H1 (cell line): ENCODE measurements at regions not wholly inside any gene's neighbourhood (a gene's known extent, or its start where the extent isn't known, plus 50 kb on each side); places are given as distances from the start of the nearest gene placed in this dataset.

ENCODE experiments used
- CTCF ChIA-PET: fragments of 300-600 bp; sonication (Branson Sonifier 250); formaldehyde crosslinking; loops from one replicate; lab custom pipeline; 2021; ENCODE audit not compliant: partially characterized antibody; lab: Charles Lee
- POLR2A ChIA-PET: fragments of 300-600 bp; sonication (Branson Sonifier 250); formaldehyde crosslinking; loops from one replicate; lab custom pipeline; 2021; ENCODE audit warnings: inconsistent platforms; ENCODE audit not compliant: partially characterized antibody; lab: Charles Lee
- DNase-seq, 2 experiments: peaks; one replicate each; pipeline versions ENCODE4 v3.0.0 to v3.0.0-alpha.2; 2010 to 2022; ENCODE audit warnings: low spot score in 2 of 2, low read depth in 1 of 2, mixed read lengths in 1 of 2
- FAIRE-seq: peaks from 2 replicates; lab custom pipeline; 2011; peaks lifted over from hg19 to GRCh38; lab: Jason Lieb, UNC
- H2AFZ ChIP-seq: 2 replicates; pipeline ENCODE4 v1.8.1; 2012; ENCODE audit warnings: low read length, inconsistent platforms
- H2AK5ac ChIP-seq: 2 replicates; pipeline ENCODE4 v1.6.1; 2013; ENCODE audit warnings: low read depth, low read length
- H2BK120ac ChIP-seq: replicated peaks from 2 replicates; pipeline ENCODE3; 2013; ENCODE audit warnings: low read depth, low read length, inconsistent platforms
- H2BK12ac ChIP-seq: 2 replicates; pipeline ENCODE4 v1.6.1; 2013; ENCODE audit warnings: low read depth, low read length
- H2BK15ac ChIP-seq: 2 replicates; pipeline ENCODE4 v1.6.1; 2013; ENCODE audit warnings: low read length
- H2BK20ac ChIP-seq: 2 replicates; pipeline ENCODE4 v1.6.1; 2013; ENCODE audit warnings: low read length
- H2BK5ac ChIP-seq: 2 replicates; pipeline ENCODE4 v1.6.1; 2013; ENCODE audit warnings: low read depth, low read length
- H3K14ac ChIP-seq: 2 replicates; pipeline ENCODE4 v1.6.1; 2013; ENCODE audit warnings: inconsistent platforms; ENCODE audit not compliant: insufficient read length
- H3K18ac ChIP-seq: 2 replicates; pipeline ENCODE4 v1.6.1; 2013; ENCODE audit warnings: low read length; ENCODE audit errors: extremely low read depth
- H3K23ac ChIP-seq: 2 replicates; pipeline ENCODE4 v1.6.1; 2013; ENCODE audit warnings: inconsistent platforms; ENCODE audit not compliant: insufficient read length
- H3K23me2 ChIP-seq: 2 replicates; pipeline ENCODE4 v1.6.1; 2013; ENCODE audit warnings: low read depth, low read length
- H3K27ac ChIP-seq: 2 replicates; pipeline ENCODE4 v1.6.1; 2011; ENCODE audit warnings: low read depth, low read length, inconsistent platforms
- H3K27me3 ChIP-seq, 4 experiments: replicated peaks in 1 of 4; 1 replicate in 1 of 4; 2 replicates in 3 of 4; pipeline versions ENCODE4 v1.6.1 to v1.8.1; 2011 to 2013; ENCODE audit warnings: low read length in 3 of 4, mild to moderate bottlenecking in 3 of 4, inconsistent platforms in 2 of 4, mixed read lengths in 2 of 4, moderate library complexity in 1 of 4; ENCODE audit not compliant: control insufficient read depth in 3 of 4, insufficient read depth in 3 of 4; ENCODE audit errors: extremely low read depth in 1 of 4
- H3K36me3 ChIP-seq, 4 experiments: 2 replicates each; pipeline versions ENCODE4 v1.6.1 to v1.8.1; 2011 to 2013; ENCODE audit warnings: mild to moderate bottlenecking in 4 of 4, low read length in 3 of 4, moderate library complexity in 2 of 4, control low read depth in 1 of 4, inconsistent platforms in 1 of 4; ENCODE audit not compliant: insufficient read depth in 4 of 4, control insufficient read depth in 2 of 4
- H3K4ac ChIP-seq: replicated peaks from 2 replicates; pipeline ENCODE3; 2013; ENCODE audit warnings: low read length, low read depth, mixed read lengths, inconsistent platforms; ENCODE audit not compliant: insufficient read length
- H3K4me1 ChIP-seq, 4 experiments: replicated peaks in 1 of 4; 1 replicate in 1 of 4; 2 replicates in 3 of 4; pipeline versions ENCODE4 v1.6.1 to v1.8.1; 2011 to 2013; ENCODE audit warnings: low read length in 3 of 4, inconsistent platforms in 2 of 4, mixed read lengths in 1 of 4; ENCODE audit not compliant: insufficient read depth in 4 of 4, control insufficient read depth in 3 of 4
- H3K4me2 ChIP-seq, 2 experiments: 2 replicates each; pipeline versions ENCODE4 v1.6.1 to v1.8.1; 2011 to 2013; ENCODE audit warnings: low read depth in 2 of 2, low read length in 2 of 2, control low read depth in 1 of 2, inconsistent platforms in 1 of 2, mild to moderate bottlenecking in 1 of 2; ENCODE audit not compliant: insufficient read depth in 1 of 2
- H3K4me3 ChIP-seq, 4 experiments: fragments of 200-600, 300-600 bp in 1 of 4; sonication (generic), shearing (Covaris generic), sonication (Bioruptor Twin) in 1 of 4; 2 replicates each; pipeline versions ENCODE4 v1.5.1 to v1.8.1; 2011 to 2016; ENCODE audit warnings: low read length in 4 of 4, low read depth in 3 of 4, control low read depth in 2 of 4, inconsistent platforms in 2 of 4, mild to moderate bottlenecking in 2 of 4, mixed read lengths in 1 of 4, moderate library complexity in 1 of 4; ENCODE audit not compliant: insufficient read depth in 2 of 4; ENCODE audit errors: extremely low read depth in 1 of 4
- H3K56ac ChIP-seq: replicated peaks from 2 replicates; pipeline ENCODE3; 2013; ENCODE audit warnings: low read depth, mild to moderate bottlenecking, mixed read lengths, low read length, inconsistent platforms; ENCODE audit not compliant: insufficient read length
- H3K79me1 ChIP-seq: 2 replicates; pipeline ENCODE4 v1.6.1; 2013; ENCODE audit warnings: low read depth, low read length, control low read depth
- H3K79me2 ChIP-seq, 2 experiments: 2 replicates each; pipeline versions ENCODE4 v1.6.1 to v1.8.1; 2012 to 2013; ENCODE audit warnings: low read length in 2 of 2, mild to moderate bottlenecking in 2 of 2, inconsistent platforms in 1 of 2; ENCODE audit not compliant: insufficient read depth in 2 of 2, control insufficient read depth in 1 of 2
- H3K9ac ChIP-seq, 4 experiments: replicated peaks in 1 of 4; 1 replicate in 1 of 4; 2 replicates in 3 of 4; pipeline versions ENCODE4 v1.6.1 to v1.8.1; 2011 to 2013; ENCODE audit warnings: low read depth in 3 of 4, low read length in 3 of 4, control low read depth in 2 of 4, mild to moderate bottlenecking in 2 of 4, moderate library complexity in 2 of 4, inconsistent platforms in 1 of 4; ENCODE audit errors: extremely low read depth in 1 of 4
- H3K9me3 ChIP-seq, 2 experiments: 2 replicates each; pipeline versions ENCODE4 v1.6.1 to v1.8.1; 2012 to 2013; ENCODE audit warnings: mild to moderate bottlenecking in 2 of 2, moderate library complexity in 2 of 2, control low read depth in 1 of 2, inconsistent platforms in 1 of 2, low read depth in 1 of 2, low read length in 1 of 2, mixed read lengths in 1 of 2; ENCODE audit not compliant: insufficient read depth in 2 of 2
- H4K20me1 ChIP-seq, 2 experiments: replicated peaks in 1 of 2; 2 replicates each; pipeline versions ENCODE3 to v1.8.1; 2011 to 2013; ENCODE audit warnings: inconsistent platforms in 2 of 2, low read length in 2 of 2, mild to moderate bottlenecking in 1 of 2; ENCODE audit not compliant: insufficient read depth in 2 of 2, control insufficient read depth in 1 of 2
- H4K5ac ChIP-seq: 2 replicates; pipeline ENCODE4 v1.6.1; 2013; ENCODE audit warnings: low read length, low read depth, mixed read lengths, inconsistent platforms; ENCODE audit not compliant: insufficient read length
- H4K8ac ChIP-seq: 2 replicates; pipeline ENCODE4 v1.8.0; 2013; ENCODE audit warnings: mild to moderate bottlenecking, moderate library complexity, low read length, inconsistent platforms; ENCODE audit not compliant: insufficient read depth; ENCODE audit errors: extremely low read depth
- H4K91ac ChIP-seq: replicated peaks from 2 replicates; pipeline ENCODE3; 2013; ENCODE audit warnings: low read length, mixed read lengths, inconsistent platforms; ENCODE audit not compliant: insufficient read length
- ASH2L ChIP-seq: fragments of 200-600, 300-600 bp; sonication (generic); IDR thresholded peaks from one replicate; pipeline ENCODE4 v1.7.1; 2017; ENCODE audit warnings: low read length
- CHD1 ChIP-seq: IDR thresholded peaks from 2 replicates; pipeline ENCODE4 v1.6.1; 2012; ENCODE audit warnings: low read depth, low read length, improper control_type of control experiment
- CREB1 ChIP-seq: IDR thresholded peaks from 2 replicates; pipeline ENCODE4 v1.6.1; 2012; ENCODE audit warnings: inconsistent platforms
- EGR1 ChIP-seq: IDR thresholded peaks from 2 replicates; pipeline ENCODE4 v1.6.1; 2011; ENCODE audit warnings: low read depth, low read length, borderline replicate concordance
- HDAC6 ChIP-seq: IDR thresholded peaks from one replicate; pipeline ENCODE4 v1.7.1; 2012; ENCODE audit warnings: low read depth, mild to moderate bottlenecking, inconsistent platforms, low read length, moderate library complexity
- RNF2 ChIP-seq: fragments of 200-900, 300-1000 bp; sonication (generic); IDR thresholded peaks from 2 replicates; pipeline ENCODE4 v1.7.1; 2016; ENCODE audit warnings: borderline replicate concordance, low read depth, mild to moderate bottlenecking, antibody characterized with exemption, low read length; ENCODE audit not compliant: poor library complexity, severe bottlenecking; ENCODE audit errors: missing control alignments
- RXRA ChIP-seq: IDR thresholded peaks from 2 replicates; pipeline ENCODE4 v1.6.1; 2011; ENCODE audit warnings: low read depth, mild to moderate bottlenecking, low read length, moderate library complexity; ENCODE audit not compliant: insufficient read depth
- WGBS, 2 experiments: shearing (Covaris generic) in 1 of 2; methylation state at CpG; one replicate each; pipeline versions ENCODE4 v1.1.6 to v1.1.7; 2013 to 2015; ENCODE audit warnings: low lambda C conversion rate in 2 of 2, mixed read lengths in 2 of 2, inconsistent platforms in 1 of 2, low coverage in 1 of 2, missing lambda C conversion rate in 1 of 2; ENCODE audit not compliant: insufficient replicate concordance in 2 of 2, insufficient coverage in 1 of 2, insufficient read length in 1 of 2; ENCODE audit errors: extremely low coverage in 1 of 2, missing lambda C conversion rate in 1 of 2; 5-methylcytosine and 5-hydroxymethylcytosine counted together
- TF ChIP-seq, protein P1 (sequence below), 3 experiments: IDR thresholded peaks; 1 replicate in 2 of 3; 2 replicates in 1 of 3; pipeline versions ENCODE4 v1.5.1 to v1.6.1; 2011; ENCODE audit warnings: low read length in 3 of 3, mild to moderate bottlenecking in 3 of 3, inconsistent platforms in 2 of 3, low read depth in 1 of 3, moderate library complexity in 1 of 3; ENCODE audit not compliant: insufficient read depth in 1 of 3; ENCODE audit errors: control extremely low read depth in 1 of 3

DNA sequence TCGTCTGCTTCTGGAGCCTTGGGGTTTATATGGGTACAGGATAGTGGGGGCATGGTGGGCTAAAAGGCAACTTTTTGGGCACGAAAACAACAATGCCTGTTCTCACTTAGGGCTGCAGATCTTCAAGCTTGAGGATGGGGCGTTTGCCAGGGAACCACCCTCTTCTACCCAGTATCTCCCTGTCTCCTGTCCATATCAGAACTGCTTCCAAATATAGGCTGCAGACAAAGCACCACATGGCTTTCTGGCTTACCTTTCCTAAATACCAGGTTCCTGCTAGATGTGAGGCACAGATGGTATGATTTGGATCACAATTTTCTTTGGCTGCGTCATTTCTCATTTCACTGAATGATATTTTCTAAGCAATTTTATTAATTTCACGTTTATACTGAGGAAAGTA lies 70.4 kb downstream of the CMAS start:
- H3K14ac ChIP-seq, result no peak overlapping the region
- TF ChIP-seq CREB1 (no peak), RNF2 (no peak), EGR1 (no peak), HDAC6 (no peak), CHD1 (no peak), ASH2L (no peak), RXRA (no peak)
- TF ChIP-seq, protein P1, sequence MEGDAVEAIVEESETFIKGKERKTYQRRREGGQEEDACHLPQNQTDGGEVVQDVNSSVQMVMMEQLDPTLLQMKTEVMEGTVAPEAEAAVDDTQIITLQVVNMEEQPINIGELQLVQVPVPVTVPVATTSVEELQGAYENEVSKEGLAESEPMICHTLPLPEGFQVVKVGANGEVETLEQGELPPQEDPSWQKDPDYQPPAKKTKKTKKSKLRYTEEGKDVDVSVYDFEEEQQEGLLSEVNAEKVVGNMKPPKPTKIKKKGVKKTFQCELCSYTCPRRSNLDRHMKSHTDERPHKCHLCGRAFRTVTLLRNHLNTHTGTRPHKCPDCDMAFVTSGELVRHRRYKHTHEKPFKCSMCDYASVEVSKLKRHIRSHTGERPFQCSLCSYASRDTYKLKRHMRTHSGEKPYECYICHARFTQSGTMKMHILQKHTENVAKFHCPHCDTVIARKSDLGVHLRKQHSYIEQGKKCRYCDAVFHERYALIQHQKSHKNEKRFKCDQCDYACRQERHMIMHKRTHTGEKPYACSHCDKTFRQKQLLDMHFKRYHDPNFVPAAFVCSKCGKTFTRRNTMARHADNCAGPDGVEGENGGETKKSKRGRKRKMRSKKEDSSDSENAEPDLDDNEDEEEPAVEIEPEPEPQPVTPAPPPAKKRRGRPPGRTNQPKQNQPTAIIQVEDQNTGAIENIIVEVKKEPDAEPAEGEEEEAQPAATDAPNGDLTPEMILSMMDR (IDR thresholded peaks at IDR 0.05; ENCODE audit: control extremely low read depth in 1 of 3, insufficient read depth in 1 of 3, low read depth in 1 of 3, low read length in 3 of 3), result no peak
- TF ChIP-seq, all 59 proteins: peak for 0
- DNase-seq (no peak), FAIRE-seq (no peak)
- Histone ChIP-seq H3K4ac (no peak overlapping the region), H4K8ac (no peak overlapping the region), H3K9me3 (no peaks in the 10 kb centered on the region), H3K4me3 (no peak overlapping the region), H2BK12ac (no peak overlapping the region), H4K20me1 (no peaks in the 10 kb centered on the region), H4K5ac (no peak overlapping the region), H3K36me3 (no peaks in the 10 kb centered on the region), H3K27me3 (no peaks in the 10 kb centered on the region), H3K56ac (no peak overlapping the region), H2BK15ac (no peak overlapping the region), H3K79me1 (no peaks in the 10 kb centered on the region), H3K4me2 (no peak overlapping the region), H2BK20ac (no peak overlapping the region), H3K4me1 (no peaks in the 10 kb centered on the region), H2BK120ac (no peak overlapping the region), H4K91ac (no peak overlapping the region), H3K23ac (no peak overlapping the region), H3K79me2 (no peaks in the 10 kb centered on the region), H2AFZ (peak overlapping the region; percentile 70; the same call in 1 of the 2 replicates), H3K27ac (no peak overlapping the region), H3K18ac (no peak overlapping the region), H2BK5ac (no peak overlapping the region), H3K9ac (no peak overlapping the region), H2AK5ac (no peak overlapping the region), H3K23me2 (peaks cover 2% of the 10 kb centered on the region; the same call in 1 of the 2 replicates)
- CTCF ChIA-PET, result interaction anchor here (0.7 to 2.1 kb wide), 2 partner anchors 15 to 217 kb away, joined by 3 to 11 read pairs; no protein-coding TSS in a partner anchor
- POLR2A ChIA-PET, result no interaction called here
- WGBS, 2 experiments, result 88% methylated on average over 5 of the region's 5 CpGs; no CpG with 5 or more reads in 1 of the 2 experiments
